Testis (tissue), 2 donors: ENCODE measurements at regions not wholly inside any gene's neighbourhood (a gene's known extent, or its start where the extent isn't known, plus 50 kb on each side); places are given as distances from the start of the nearest gene placed in this dataset.

Experiments
- DNase-seq: peaks from one replicate; pipeline ENCODE4 v3.0.0-alpha.2; 2019
- H3K27ac ChIP-seq, 2 donors: fragments of 200-600 bp; sonication (generic); one replicate each; pipeline ENCODE4 v1.5.1; 2019
- H3K27me3 ChIP-seq: fragments of 200-600 bp; sonication (generic); one replicate; pipeline ENCODE4 v1.5.1; 2019
- H3K36me3 ChIP-seq: fragments of 200-600 bp; sonication (generic); one replicate; pipeline ENCODE4 v1.5.1; 2017; ENCODE audit warnings: low read depth; ENCODE audit errors: missing control alignments
- H3K4me1 ChIP-seq: fragments of 200-600 bp; sonication (generic); one replicate; pipeline ENCODE4 v1.5.1; 2019
- H3K4me3 ChIP-seq, 2 donors: fragments of 200-600 bp; sonication (generic); one replicate each; pipeline ENCODE4 v1.5.1; 2017 to 2019
- H3K9me3 ChIP-seq: fragments of 200-600 bp; sonication (generic); one replicate; pipeline ENCODE4 v1.5.1; 2017
- POLR2A ChIP-seq: fragments of 450-650 bp; IDR thresholded peaks from one replicate; pipeline ENCODE4 v1.6.1; 2017; ENCODE audit warnings: antibody characterized with exemption, mild to moderate bottlenecking, moderate library complexity
- WGBS, 2 donors: methylation state at CpG; one replicate each; pipeline ENCODE4 v1.1.5; 2018; 5-methylcytosine and 5-hydroxymethylcytosine counted together
- intact Hi-C: fragments of 100-400 bp; cut with DNase I; formaldehyde crosslinking; loops from one replicate; pipeline ENCODE4 v1.15.1; 2023; ENCODE audit warnings: low total_unique reads
- TF ChIP-seq, protein P1 (sequence below), 3 experiments: fragments of 450-650 bp in 2 of 3; fragments of 200-600 bp in 1 of 3; sonication (generic) in 1 of 3; IDR thresholded peaks; one replicate each; pipeline ENCODE4 v1.5.1; 2016 to 2019; ENCODE audit warnings: antibody characterized with exemption in 3 of 3, mild to moderate bottlenecking in 2 of 3, moderate library complexity in 1 of 3

DNA sequence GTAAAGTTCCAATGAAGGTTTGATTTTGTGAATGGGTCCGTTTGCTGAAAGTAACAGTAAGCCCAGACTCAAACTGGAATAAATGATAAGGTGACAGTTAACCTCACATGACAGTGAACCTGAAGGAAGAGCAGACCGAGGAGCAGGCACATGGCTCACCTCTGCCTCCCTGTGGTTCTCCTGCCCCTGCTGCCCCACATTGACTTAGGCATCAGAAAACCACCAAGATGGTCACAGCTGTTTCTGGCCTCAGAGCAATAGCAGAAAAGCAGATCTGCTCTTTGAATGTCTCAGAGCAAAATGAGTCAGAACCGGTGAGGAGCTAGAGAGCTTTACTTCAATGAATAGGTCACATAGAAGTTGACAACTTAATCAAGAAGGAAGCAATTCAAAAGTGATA, 487.6 kb downstream of the METTL4 start:
- H3K4me1 ChIP-seq: no peaks in the 10 kb centered on the region
- no peaks in the 10 kb centered on the region for H3K36me3 ChIP-seq
- no peak overlapping the region for H3K4me3 ChIP-seq
- DNase-seq: peak; percentile 56
- H3K27ac ChIP-seq: no peak overlapping the region
- no peak for TF ChIP-seq POLR2A
- TF ChIP-seq, protein P1, sequence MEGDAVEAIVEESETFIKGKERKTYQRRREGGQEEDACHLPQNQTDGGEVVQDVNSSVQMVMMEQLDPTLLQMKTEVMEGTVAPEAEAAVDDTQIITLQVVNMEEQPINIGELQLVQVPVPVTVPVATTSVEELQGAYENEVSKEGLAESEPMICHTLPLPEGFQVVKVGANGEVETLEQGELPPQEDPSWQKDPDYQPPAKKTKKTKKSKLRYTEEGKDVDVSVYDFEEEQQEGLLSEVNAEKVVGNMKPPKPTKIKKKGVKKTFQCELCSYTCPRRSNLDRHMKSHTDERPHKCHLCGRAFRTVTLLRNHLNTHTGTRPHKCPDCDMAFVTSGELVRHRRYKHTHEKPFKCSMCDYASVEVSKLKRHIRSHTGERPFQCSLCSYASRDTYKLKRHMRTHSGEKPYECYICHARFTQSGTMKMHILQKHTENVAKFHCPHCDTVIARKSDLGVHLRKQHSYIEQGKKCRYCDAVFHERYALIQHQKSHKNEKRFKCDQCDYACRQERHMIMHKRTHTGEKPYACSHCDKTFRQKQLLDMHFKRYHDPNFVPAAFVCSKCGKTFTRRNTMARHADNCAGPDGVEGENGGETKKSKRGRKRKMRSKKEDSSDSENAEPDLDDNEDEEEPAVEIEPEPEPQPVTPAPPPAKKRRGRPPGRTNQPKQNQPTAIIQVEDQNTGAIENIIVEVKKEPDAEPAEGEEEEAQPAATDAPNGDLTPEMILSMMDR (IDR thresholded peaks at IDR 0.05): peak in 1 of 3 experiments; percentile 14
- no peaks in the 10 kb centered on the region for H3K9me3 ChIP-seq
- H3K27me3 ChIP-seq: no peaks in the 10 kb centered on the region
- WGBS, 2 donors: 53 to 57% methylated on average over 3 of the region's 3 CpGs
- intact Hi-C loops: no loop called here

DNA sequence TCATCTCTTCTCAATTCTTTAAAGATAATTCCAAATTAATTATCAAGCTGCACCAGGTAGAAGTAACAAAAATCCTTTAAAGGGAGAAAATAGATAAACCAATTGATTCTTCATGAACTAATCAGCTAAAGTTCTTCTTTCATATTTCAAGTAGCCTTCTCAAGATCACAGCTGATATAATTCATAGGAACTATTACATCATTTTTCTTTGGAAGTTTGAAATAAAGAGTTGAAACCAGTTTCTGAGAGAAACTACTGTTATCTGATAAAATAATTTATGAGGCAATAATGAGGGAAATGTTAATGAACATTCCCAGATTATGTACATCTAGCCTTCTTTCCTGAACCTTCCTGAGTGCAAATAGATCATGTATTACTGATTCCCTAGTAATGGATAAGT, 484.9 kb downstream of the METTL4 start:
- H3K9me3 ChIP-seq: no peaks in the 10 kb centered on the region
- H3K4me3 ChIP-seq: no peak overlapping the region
- no peaks in the 10 kb centered on the region for H3K4me1 ChIP-seq
- no peak overlapping the region for H3K27ac ChIP-seq
- no peak for TF ChIP-seq POLR2A
- TF ChIP-seq, protein P1 (IDR thresholded peaks at IDR 0.05): no peak
- intact Hi-C loops: no loop called here
- no peaks in the 10 kb centered on the region for H3K27me3 ChIP-seq
- DNase-seq: no peak
- H3K36me3 ChIP-seq: no peaks in the 10 kb centered on the region

DNA sequence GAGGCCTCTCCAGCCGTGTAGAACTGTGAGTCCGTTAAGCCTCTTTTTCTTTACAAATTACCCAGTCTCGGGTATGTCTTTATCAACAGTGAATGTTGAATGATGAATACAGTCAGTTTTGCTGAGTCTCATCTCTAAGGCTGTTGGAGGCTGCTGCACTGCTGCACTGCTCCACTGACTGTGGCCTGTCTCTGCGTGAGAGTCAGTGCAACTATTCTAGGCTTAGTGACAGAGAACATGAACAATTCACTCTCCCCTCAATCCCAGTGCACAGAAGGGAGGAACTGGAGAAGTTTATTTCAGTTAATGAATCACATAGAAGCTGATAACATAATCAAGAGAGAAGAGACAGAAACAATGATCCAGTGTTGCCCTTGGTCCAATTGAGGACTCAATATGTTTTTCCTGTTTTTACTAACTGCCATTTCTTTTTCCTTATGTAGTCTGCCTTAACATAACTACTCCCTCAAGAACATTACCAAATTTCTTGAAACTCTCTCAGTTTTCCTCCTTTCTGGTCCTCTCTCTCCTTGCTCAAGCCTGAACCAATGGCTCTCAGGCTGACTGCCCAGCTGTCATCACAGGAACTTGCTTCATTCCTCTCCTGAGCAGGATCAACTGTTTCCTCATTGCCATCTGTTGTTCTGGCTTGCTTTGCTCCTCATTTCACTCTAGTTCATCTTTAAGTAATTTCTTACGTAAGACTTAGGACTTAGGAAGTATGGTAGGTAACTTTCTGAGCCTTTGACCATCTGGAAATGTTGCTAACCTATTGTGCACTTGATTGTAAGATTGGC, 483.2 kb downstream of the METTL4 start:
- Histone ChIP-seq H3K4me3 (no peak overlapping the region), H3K36me3 (no peaks in the 10 kb centered on the region), H3K4me1 (no peaks in the 10 kb centered on the region), H3K9me3 (no peaks in the 10 kb centered on the region), H3K27ac (no peak overlapping the region), H3K27me3 (no peaks in the 10 kb centered on the region)
- 71 to 75% methylated on average over 5 of the region's 5 CpGs for WGBS, 2 donors
- no peak for DNase-seq
- intact Hi-C loops: no loop called here
- TF ChIP-seq, protein P1 (IDR thresholded peaks at IDR 0.05): no peak
- no peak for TF ChIP-seq POLR2A

DNA sequence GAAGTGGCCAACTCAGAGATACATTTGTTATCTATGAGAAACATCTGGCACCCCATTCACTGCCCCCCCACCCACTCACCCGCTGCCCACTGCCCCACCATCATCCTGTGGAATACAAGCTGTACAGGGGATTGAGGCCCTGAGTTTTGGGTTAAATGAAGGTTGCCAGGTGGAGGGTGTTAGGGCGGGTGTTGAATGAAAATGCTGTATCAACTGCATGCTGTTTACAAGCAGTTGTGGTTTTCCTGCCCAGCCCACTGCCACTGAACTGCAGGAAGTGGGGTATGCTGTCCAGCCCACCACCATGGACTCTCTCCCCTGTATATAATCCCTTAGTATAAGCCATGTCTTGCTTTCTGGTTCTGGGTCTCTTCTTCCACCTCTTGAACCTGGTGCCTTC, 481.9 kb downstream of the METTL4 start:
- Histone ChIP-seq H3K4me3 (no peak overlapping the region), H3K27ac (no peak overlapping the region), H3K36me3 (no peaks in the 10 kb centered on the region), H3K4me1 (no peaks in the 10 kb centered on the region), H3K9me3 (no peaks in the 10 kb centered on the region), H3K27me3 (no peaks in the 10 kb centered on the region)
- intact Hi-C loops: no loop called here
- 46 to 68% methylated on average over 2 of the region's 2 CpGs for WGBS, 2 donors
- TF ChIP-seq, protein P1 (IDR thresholded peaks at IDR 0.05): no peak
- TF ChIP-seq POLR2A: no peak
- no peak for DNase-seq

DNA sequence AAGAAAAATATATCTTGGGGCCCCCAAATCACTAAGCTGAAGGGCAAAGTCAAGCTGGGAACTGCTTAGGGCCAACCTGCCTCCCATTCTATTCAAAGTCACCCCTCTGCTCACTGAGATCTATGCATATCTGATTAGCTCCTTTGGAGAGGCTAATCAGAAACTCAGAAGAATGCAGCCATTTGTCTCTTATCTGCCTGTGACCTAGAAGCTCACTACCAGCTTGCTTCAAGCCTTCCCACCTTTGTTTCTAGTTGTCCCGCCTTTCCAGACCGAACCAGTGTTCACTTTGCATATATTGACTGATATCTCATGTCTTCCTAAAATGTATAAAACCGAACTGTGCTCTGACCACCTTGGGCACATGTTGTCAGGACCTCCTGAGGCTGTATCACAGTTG, 479.4 kb downstream of the METTL4 start:
- Histone ChIP-seq H3K4me3 (no peak overlapping the region), H3K9me3 (no peaks in the 10 kb centered on the region), H3K36me3 (no peaks in the 10 kb centered on the region), H3K27ac (no peak overlapping the region), H3K27me3 (no peaks in the 10 kb centered on the region), H3K4me1 (no peaks in the 10 kb centered on the region)
- 59 to 68% methylated on average over 3 of the region's 3 CpGs for WGBS, 2 donors
- TF ChIP-seq, protein P1 (IDR thresholded peaks at IDR 0.05): no peak
- TF ChIP-seq POLR2A: no peak
- intact Hi-C loops: no loop called here
- no peak for DNase-seq
